ENCODE measurements at regions not wholly inside any gene's neighbourhood (a gene's known extent, or its start where the extent isn't known, plus 50 kb on each side); places are given as distances from the start of the nearest gene placed in this dataset.

- TF ChIP-seq CTCF (IDR thresholded peaks at IDR 0.05; ENCODE audit: poor library complexity) (no peak), EZH2 (IDR thresholded peaks at IDR 0.05; ENCODE audit: borderline replicate concordance) (no peak)
Measured at GRCh38 chr3:99365979-99366378, 272.4 kb upstream of the COL8A1 start.
